Keratinocyte (primary cell): ENCODE measurements at regions not wholly inside any gene's neighbourhood (a gene's known extent, or its start where the extent isn't known, plus 50 kb on each side); places are given as distances from the start of the nearest gene placed in this dataset.

Experiments
- DNase-seq: peaks from one replicate; pipeline ENCODE4 v3.0.0-alpha.2; 2011; ENCODE audit warnings: low read depth, missing footprints, low spot score
- FAIRE-seq: peaks from 2 replicates; lab custom pipeline; 2011; peaks lifted over from hg19 to GRCh38; lab: Jason Lieb, UNC
- H2AFZ ChIP-seq: 2 replicates; pipeline ENCODE4 v1.6.0; 2012; ENCODE audit warnings: low read length, control low read depth, inconsistent platforms; ENCODE audit not compliant: control insufficient read depth
- H3K27ac ChIP-seq: 2 replicates; pipeline ENCODE4 v1.5.1; 2011; ENCODE audit warnings: low read length; ENCODE audit not compliant: control insufficient read depth, insufficient read depth
- H3K27me3 ChIP-seq: 3 replicates; pipeline ENCODE4 v1.6.0; 2011; ENCODE audit warnings: low read length; ENCODE audit not compliant: control insufficient read depth, insufficient read depth; ENCODE audit errors: extremely low read depth
- H3K36me3 ChIP-seq, 2 experiments: 2 replicates in 1 of 2; 3 replicates in 1 of 2; pipeline ENCODE4 v1.5.1; 2011; ENCODE audit warnings: low read length in 2 of 2, mild to moderate bottlenecking in 1 of 2; ENCODE audit not compliant: control insufficient read depth in 2 of 2, insufficient read depth in 2 of 2; ENCODE audit errors: extremely low read depth in 1 of 2
- H3K4me1 ChIP-seq: 3 replicates; pipeline ENCODE4 v1.5.1; 2011; ENCODE audit warnings: low read length; ENCODE audit not compliant: control insufficient read depth, insufficient read depth; ENCODE audit errors: extremely low read depth
- H3K4me2 ChIP-seq: 3 replicates; pipeline ENCODE4 v1.6.0; 2011; ENCODE audit warnings: low read depth, low read length; ENCODE audit not compliant: control insufficient read depth, insufficient read depth; ENCODE audit errors: extremely low read depth
- H3K4me3 ChIP-seq, 3 experiments: fragments of 200-600 bp in 1 of 3; sonication (generic) in 1 of 3; 2 replicates in 2 of 3; 3 replicates in 1 of 3; pipeline ENCODE4 v1.5.1; 2011 to 2016; ENCODE audit warnings: low read length in 3 of 3, mild to moderate bottlenecking in 3 of 3, control low read depth in 2 of 3, inconsistent platforms in 1 of 3, low read depth in 1 of 3, mixed read lengths in 1 of 3, mixed run types in 1 of 3, moderate library complexity in 1 of 3; ENCODE audit not compliant: control insufficient read depth in 2 of 3, insufficient read depth in 2 of 3; ENCODE audit errors: extremely low read depth in 1 of 3
- H3K79me2 ChIP-seq: 2 replicates; pipeline ENCODE4 v1.6.0; 2012; ENCODE audit warnings: low read length; ENCODE audit not compliant: control insufficient read depth, insufficient read depth
- H3K9ac ChIP-seq: 3 replicates; pipeline ENCODE4 v1.6.0; 2011; ENCODE audit warnings: low read length; ENCODE audit not compliant: control insufficient read depth, insufficient read depth; ENCODE audit errors: extremely low read depth
- H3K9me1 ChIP-seq: 3 replicates; pipeline ENCODE4 v1.6.0; 2011; ENCODE audit warnings: low read length; ENCODE audit not compliant: control insufficient read depth, insufficient read depth; ENCODE audit errors: extremely low read depth
- H3K9me3 ChIP-seq: 2 replicates; pipeline ENCODE4 v1.5.1; 2012; ENCODE audit warnings: low read depth, low read length; ENCODE audit not compliant: control insufficient read depth
- H4K20me1 ChIP-seq: 3 replicates; pipeline ENCODE4 v1.6.0; 2011; ENCODE audit warnings: low read length; ENCODE audit not compliant: control insufficient read depth, insufficient read depth; ENCODE audit errors: extremely low read depth
- CTCF ChIP-seq, 3 experiments: IDR thresholded peaks in 1 of 3; conservative IDR thresholded peaks in 1 of 3; optimal IDR thresholded peaks in 1 of 3; 2 replicates in 2 of 3; 3 replicates in 1 of 3; pipeline versions ENCODE3 to v1.5.1; 2011; ENCODE audit warnings: low read length in 3 of 3, mild to moderate bottlenecking in 3 of 3, moderate library complexity in 2 of 3, control low read depth in 1 of 3, inconsistent platforms in 1 of 3; ENCODE audit not compliant: insufficient read depth in 2 of 3; ENCODE audit errors: extremely low read depth in 1 of 3
- EZH2 ChIP-seq: IDR thresholded peaks from one replicate; pipeline ENCODE4 v1.6.1; 2012; ENCODE audit warnings: inconsistent platforms, mild to moderate bottlenecking, low read length, moderate library complexity
- dilution Hi-C: fragments of 300-500 bp; cut with MboI; formaldehyde crosslinking; loops from one replicate; pipeline ENCODE4 v1.7.0; 2020; ENCODE audit warnings: low sequenced_read_pairs; ENCODE audit not compliant: extremely low pct_ligation_motif_present

GRCh38 chr12:94841904-94842610 is 161.4 kb downstream of the NDUFA12 start:
- no peak overlapping the region for H3K4me3 ChIP-seq
- DNase-seq (no peak), FAIRE-seq (no peak)
- H3K9me1 ChIP-seq: no peaks in the 10 kb centered on the region
- no peak overlapping the region for H3K9ac ChIP-seq
- H3K4me1 ChIP-seq: no peaks in the 10 kb centered on the region
- no peaks in the 10 kb centered on the region for H3K36me3 ChIP-seq
- no peak overlapping the region for H2AFZ ChIP-seq
- TF ChIP-seq EZH2: no peak
- no peak for TF ChIP-seq CTCF (optimal IDR thresholded peaks at IDR 0.05 in 1 of 3, IDR thresholded peaks at IDR 0.05 in 1 of 3, conservative IDR thresholded peaks at IDR 0.05 in 1 of 3; ENCODE audit: extremely low read depth in 1 of 3, insufficient read depth in 2 of 3, low read length in 3 of 3)
- no peaks in the 10 kb centered on the region for H3K79me2 ChIP-seq
- no peaks in the 10 kb centered on the region for H3K9me3 ChIP-seq
- H3K27ac ChIP-seq: no peak overlapping the region
- H3K27me3 ChIP-seq: no peaks in the 10 kb centered on the region
- dilution Hi-C loops: no loop called here
- H3K4me2 ChIP-seq: no peak overlapping the region
- H4K20me1 ChIP-seq: no peaks in the 10 kb centered on the region

- no peaks in the 10 kb centered on the region for H3K27me3 ChIP-seq
- H3K36me3 ChIP-seq: no peaks in the 10 kb centered on the region
- H4K20me1 ChIP-seq: no peaks in the 10 kb centered on the region
- H3K4me1 ChIP-seq: no peaks in the 10 kb centered on the region
- no peaks in the 10 kb centered on the region for H3K9me1 ChIP-seq
- TF ChIP-seq CTCF (optimal IDR thresholded peaks at IDR 0.05 in 1 of 3, IDR thresholded peaks at IDR 0.05 in 1 of 3, conservative IDR thresholded peaks at IDR 0.05 in 1 of 3; ENCODE audit: extremely low read depth in 1 of 3, insufficient read depth in 2 of 3, low read length in 3 of 3): no peak
- no peak for TF ChIP-seq EZH2
- H3K27ac ChIP-seq: no peak overlapping the region
- no peaks in the 10 kb centered on the region for H3K79me2 ChIP-seq
- H3K9ac ChIP-seq: no peak overlapping the region
- no peaks in the 10 kb centered on the region for H3K9me3 ChIP-seq
- FAIRE-seq (no peak), DNase-seq (no peak)
- dilution Hi-C loops: no loop called here
- no peak overlapping the region for H2AFZ ChIP-seq
- no peak overlapping the region for H3K4me2 ChIP-seq
- H3K4me3 ChIP-seq: no peak overlapping the region
Measured at GRCh38 chr12:94841177-94841576, 162.3 kb downstream of the NDUFA12 start.
